ENCODE measurements at regions not wholly inside any gene's neighbourhood (a gene's known extent, or its start where the extent isn't known, plus 50 kb on each side); places are given as distances from the start of the nearest gene placed in this dataset.

DNA sequence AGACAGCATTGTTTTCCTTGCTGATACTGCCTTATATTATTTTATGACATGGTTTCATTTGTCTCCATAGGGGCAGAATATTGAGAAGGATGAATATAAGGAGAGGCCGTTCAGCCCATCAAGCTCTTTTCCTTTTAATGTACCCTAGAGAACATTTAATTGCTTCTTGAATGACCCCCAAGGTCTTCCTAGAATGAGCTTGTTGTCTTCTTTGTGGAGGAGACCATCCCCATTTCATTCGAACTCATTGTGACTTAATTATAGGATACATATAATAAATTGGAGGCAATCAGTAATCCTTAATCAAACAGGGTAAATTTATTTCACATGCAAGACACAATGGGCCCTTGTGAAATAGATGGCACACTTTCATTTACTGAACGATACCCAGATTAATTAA is 231.3 kb downstream of the MDFIC start:
- H3K9me3 ChIP-seq (replicated peaks; ENCODE audit: insufficient read depth, low read length): no peaks in the 10 kb centered on the region
- no peak overlapping the region for H2AFZ ChIP-seq (ENCODE audit: low read length)
- H3K4me1 ChIP-seq (ENCODE audit: low read length): no peaks in the 10 kb centered on the region
- no peaks in the 10 kb centered on the region for H3K36me3 ChIP-seq (replicated peaks; ENCODE audit: insufficient read depth, low read length)
- no peaks in the 10 kb centered on the region for H3K79me2 ChIP-seq (ENCODE audit: low read length)
- TF ChIP-seq, protein P1, sequence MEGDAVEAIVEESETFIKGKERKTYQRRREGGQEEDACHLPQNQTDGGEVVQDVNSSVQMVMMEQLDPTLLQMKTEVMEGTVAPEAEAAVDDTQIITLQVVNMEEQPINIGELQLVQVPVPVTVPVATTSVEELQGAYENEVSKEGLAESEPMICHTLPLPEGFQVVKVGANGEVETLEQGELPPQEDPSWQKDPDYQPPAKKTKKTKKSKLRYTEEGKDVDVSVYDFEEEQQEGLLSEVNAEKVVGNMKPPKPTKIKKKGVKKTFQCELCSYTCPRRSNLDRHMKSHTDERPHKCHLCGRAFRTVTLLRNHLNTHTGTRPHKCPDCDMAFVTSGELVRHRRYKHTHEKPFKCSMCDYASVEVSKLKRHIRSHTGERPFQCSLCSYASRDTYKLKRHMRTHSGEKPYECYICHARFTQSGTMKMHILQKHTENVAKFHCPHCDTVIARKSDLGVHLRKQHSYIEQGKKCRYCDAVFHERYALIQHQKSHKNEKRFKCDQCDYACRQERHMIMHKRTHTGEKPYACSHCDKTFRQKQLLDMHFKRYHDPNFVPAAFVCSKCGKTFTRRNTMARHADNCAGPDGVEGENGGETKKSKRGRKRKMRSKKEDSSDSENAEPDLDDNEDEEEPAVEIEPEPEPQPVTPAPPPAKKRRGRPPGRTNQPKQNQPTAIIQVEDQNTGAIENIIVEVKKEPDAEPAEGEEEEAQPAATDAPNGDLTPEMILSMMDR (IDR thresholded peaks at IDR 0.05; ENCODE audit: low read length): no peak
- TF ChIP-seq EZH2 (optimal IDR thresholded peaks at IDR 0.05; ENCODE audit: low read depth, low read length) (no peak), EZH2phosphoT487 (IDR thresholded peaks at IDR 0.05; ENCODE audit: low read length) (no peak)
- no peaks in the 10 kb centered on the region for H4K20me1 ChIP-seq (ENCODE audit: insufficient read depth, low read length)
- no peak for DNase-seq
- H3K4me2 ChIP-seq (ENCODE audit: low read depth, low read length): no peak overlapping the region
- H3K4me3 ChIP-seq (ENCODE audit: low read length): no peak overlapping the region
- H3K27me3 ChIP-seq (replicated peaks; ENCODE audit: insufficient read depth, low read length): no peaks in the 10 kb centered on the region
- no peaks in the 10 kb centered on the region for H3K9me2 ChIP-seq (replicated peaks; ENCODE audit: insufficient read depth, low read length)
- H3K9ac ChIP-seq (ENCODE audit: low read length): no peak overlapping the region
- no peaks in the 10 kb centered on the region for H3F3A ChIP-seq (ENCODE audit: insufficient read depth, low read length)
- H3K27ac ChIP-seq (ENCODE audit: low read length): no peak overlapping the region

DNA sequence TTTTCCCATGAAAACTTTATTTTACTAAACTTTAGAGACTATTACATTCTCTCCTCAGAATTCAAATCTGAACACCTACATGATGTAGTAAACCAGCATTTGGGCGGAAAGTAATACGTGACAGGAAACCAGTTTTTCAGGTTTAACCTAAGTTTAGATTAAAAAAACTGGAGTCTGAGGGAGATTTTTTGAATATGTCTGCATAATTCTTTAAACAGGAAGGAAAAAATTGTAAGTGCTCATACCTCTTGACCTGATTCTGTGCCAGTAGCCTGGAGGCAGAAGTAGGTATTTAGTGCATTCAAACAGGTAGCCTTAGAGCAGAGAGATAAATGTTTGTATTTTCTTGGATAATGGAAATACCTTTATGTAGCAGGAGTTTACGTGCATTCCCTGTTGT is 224.3 kb downstream of the MDFIC start:
- Histone ChIP-seq H3K27ac (ENCODE audit: low read length) (no peak overlapping the region), H3K9me3 (replicated peaks; ENCODE audit: insufficient read depth, low read length) (no peaks in the 10 kb centered on the region), H2AFZ (ENCODE audit: low read length) (no peak overlapping the region), H4K20me1 (ENCODE audit: insufficient read depth, low read length) (no peaks in the 10 kb centered on the region), H3K27me3 (replicated peaks; ENCODE audit: insufficient read depth, low read length) (no peaks in the 10 kb centered on the region), H3K4me2 (ENCODE audit: low read depth, low read length) (no peak overlapping the region), H3K36me3 (replicated peaks; ENCODE audit: insufficient read depth, low read length) (no peaks in the 10 kb centered on the region), H3K9ac (ENCODE audit: low read length) (no peak overlapping the region), H3K9me2 (replicated peaks; ENCODE audit: insufficient read depth, low read length) (no peaks in the 10 kb centered on the region), H3F3A (ENCODE audit: insufficient read depth, low read length) (no peaks in the 10 kb centered on the region), H3K4me3 (ENCODE audit: low read length) (no peak overlapping the region), H3K79me2 (ENCODE audit: low read length) (no peaks in the 10 kb centered on the region), H3K4me1 (ENCODE audit: low read length) (no peaks in the 10 kb centered on the region)
- no peak for DNase-seq
- TF ChIP-seq EZH2 (optimal IDR thresholded peaks at IDR 0.05; ENCODE audit: low read depth, low read length) (no peak), EZH2phosphoT487 (IDR thresholded peaks at IDR 0.05; ENCODE audit: low read length) (no peak)
- TF ChIP-seq, protein P1 (IDR thresholded peaks at IDR 0.05; ENCODE audit: low read length): no peak

DNA sequence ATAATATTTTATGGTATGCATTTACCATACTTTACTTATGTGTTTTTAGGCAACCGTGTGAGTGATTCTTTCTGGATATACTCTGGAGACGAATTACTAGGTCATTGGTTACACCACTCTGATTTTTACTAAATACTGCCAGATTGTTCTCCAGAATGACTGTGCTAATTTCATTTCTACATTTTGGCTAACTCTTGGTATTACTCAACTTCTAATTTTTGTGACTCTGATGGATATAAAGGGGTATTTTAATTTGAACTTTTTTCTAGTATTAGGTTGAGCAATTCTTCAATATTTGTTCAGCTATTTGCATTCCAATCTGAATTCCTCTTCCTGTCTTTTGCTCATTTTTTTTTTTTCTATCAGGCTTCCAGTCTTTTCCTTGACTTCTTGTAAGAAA is 223.6 kb downstream of the MDFIC start:
- Histone ChIP-seq H3K9ac (ENCODE audit: low read length) (no peak overlapping the region), H3K4me1 (ENCODE audit: low read length) (no peaks in the 10 kb centered on the region), H2AFZ (ENCODE audit: low read length) (no peak overlapping the region), H3K9me2 (replicated peaks; ENCODE audit: insufficient read depth, low read length) (no peaks in the 10 kb centered on the region), H3K4me3 (ENCODE audit: low read length) (no peak overlapping the region), H3K9me3 (replicated peaks; ENCODE audit: insufficient read depth, low read length) (no peaks in the 10 kb centered on the region), H3K27ac (ENCODE audit: low read length) (no peak overlapping the region), H3K4me2 (ENCODE audit: low read depth, low read length) (no peak overlapping the region), H3K79me2 (ENCODE audit: low read length) (no peaks in the 10 kb centered on the region), H3F3A (ENCODE audit: insufficient read depth, low read length) (no peaks in the 10 kb centered on the region), H4K20me1 (ENCODE audit: insufficient read depth, low read length) (no peaks in the 10 kb centered on the region), H3K27me3 (replicated peaks; ENCODE audit: insufficient read depth, low read length) (no peaks in the 10 kb centered on the region), H3K36me3 (replicated peaks; ENCODE audit: insufficient read depth, low read length) (no peaks in the 10 kb centered on the region)
- TF ChIP-seq, protein P1 (IDR thresholded peaks at IDR 0.05; ENCODE audit: low read length): no peak
- no peak for TF ChIP-seq EZH2 (optimal IDR thresholded peaks at IDR 0.05; ENCODE audit: low read depth, low read length)
- TF ChIP-seq EZH2phosphoT487 (IDR thresholded peaks at IDR 0.05; ENCODE audit: low read length): no peak
- DNase-seq: no peak
